ENCODE measurements at regions not wholly inside any gene's neighbourhood (a gene's known extent, or its start where the extent isn't known, plus 50 kb on each side); places are given as distances from the start of the nearest gene placed in this dataset.

GRCh38 chr18:22858121-22858520, 75.0 kb upstream of the RBBP8 start:
- no peak for TF ChIP-seq CTCF (IDR thresholded peaks at IDR 0.05; ENCODE audit: low read length)
- TF ChIP-seq EZH2 (IDR thresholded peaks at IDR 0.05; ENCODE audit: borderline replicate concordance, low read length) = no peak
